ENCODE measurements at regions not wholly inside any gene's neighbourhood (a gene's known extent, or its start where the extent isn't known, plus 50 kb on each side); places are given as distances from the start of the nearest gene placed in this dataset.
"Not testable (repeated sequence)": the region's sequence is repeated elsewhere in the genome, so short reads cannot be mapped to it uniquely, and the experiment has no call there.

DNA sequence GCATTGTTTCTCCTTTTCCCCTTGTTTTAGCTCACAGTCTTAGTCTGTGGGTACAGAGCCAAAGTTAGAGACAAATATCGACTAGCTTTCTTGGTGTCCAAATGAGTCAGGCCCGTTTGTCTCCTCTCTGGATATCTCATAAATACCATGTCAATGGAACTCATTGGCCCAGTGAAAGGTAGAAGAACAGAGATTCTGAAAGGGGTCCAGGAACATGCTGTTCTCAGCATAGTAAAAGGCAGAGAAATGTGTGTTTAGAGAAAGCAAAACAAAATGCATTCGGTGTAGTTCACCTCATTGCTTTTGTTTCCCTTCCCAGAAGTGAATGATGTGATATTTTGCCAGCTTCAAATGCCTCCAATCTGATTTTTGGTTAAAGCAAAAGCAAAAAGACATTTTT lies 238.6 kb upstream of the SLC8A1 start:
- no peak for DNase-seq (ENCODE audit: low spot score)

DNA sequence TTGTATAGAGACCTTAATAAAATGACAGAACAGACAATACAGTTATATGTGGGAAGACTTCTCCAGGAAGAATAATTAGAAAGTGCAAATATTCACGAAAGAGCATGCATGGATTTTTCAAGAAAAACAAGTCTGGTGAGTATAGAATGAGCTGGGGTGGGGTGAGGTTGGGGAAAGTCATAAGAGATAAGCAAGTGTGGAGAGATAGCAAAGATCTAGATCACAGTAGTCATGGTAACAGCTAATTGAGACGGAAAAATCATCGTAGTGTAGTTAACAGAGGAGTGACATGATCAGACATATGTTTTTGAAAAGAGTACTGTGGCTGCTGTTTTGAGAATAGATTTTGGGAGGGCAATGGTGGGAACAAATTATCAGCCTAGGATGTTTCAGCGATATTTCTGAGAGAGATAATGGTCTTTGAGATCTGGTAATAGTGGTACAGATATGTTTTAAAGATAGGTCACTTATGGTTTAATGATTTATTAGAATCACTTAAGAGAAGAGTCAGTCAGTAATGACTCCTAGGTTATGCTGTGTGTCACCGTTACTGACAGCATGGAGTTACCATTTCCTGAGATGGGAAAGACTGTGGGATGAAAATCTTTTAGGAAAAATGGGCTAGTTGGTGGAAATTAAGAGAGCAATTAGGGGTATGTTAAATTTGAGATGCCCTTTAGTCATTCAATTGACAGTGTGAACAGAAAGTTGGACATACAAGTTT lies 248.5 kb upstream of the SLC8A1 start:
- DNase-seq (ENCODE audit: low spot score), result no peak

DNA sequence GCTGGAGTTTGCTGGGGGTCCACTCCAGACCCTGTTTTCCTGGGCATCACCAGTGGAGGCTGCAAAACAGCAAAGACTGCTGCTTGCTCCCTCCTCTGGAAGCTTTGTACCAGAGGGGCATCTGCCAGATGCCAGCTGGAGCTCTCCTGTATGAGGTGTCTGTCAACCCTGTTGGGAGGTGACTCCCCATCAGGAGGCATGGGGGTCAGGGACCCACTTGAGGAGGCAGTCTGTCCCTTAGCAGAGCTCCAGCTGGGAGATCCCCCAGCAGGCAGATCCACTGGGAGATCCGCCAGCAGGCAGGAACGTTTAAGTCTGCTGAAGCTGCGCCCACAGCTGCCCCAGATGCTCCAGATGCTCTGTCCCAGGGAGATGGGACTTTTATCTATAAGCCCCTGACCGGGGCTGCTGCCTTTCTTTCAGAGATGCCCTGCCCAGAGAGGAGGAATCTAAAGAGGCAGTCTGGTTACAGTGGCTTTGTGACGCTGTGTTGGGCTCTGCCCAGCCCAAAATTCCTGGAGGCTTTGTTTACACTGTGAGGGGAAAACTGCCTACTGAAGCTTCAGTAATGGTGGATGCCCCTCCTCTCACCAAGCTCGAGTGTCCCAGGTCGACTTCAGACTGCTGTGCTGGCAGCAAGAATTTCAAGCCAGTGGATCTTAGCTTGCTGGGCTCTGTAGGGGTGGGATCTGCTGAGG lies 260.5 kb upstream of the SLC8A1 start:
- not testable (repeated sequence) for DNase-seq (ENCODE audit: low spot score)

DNA sequence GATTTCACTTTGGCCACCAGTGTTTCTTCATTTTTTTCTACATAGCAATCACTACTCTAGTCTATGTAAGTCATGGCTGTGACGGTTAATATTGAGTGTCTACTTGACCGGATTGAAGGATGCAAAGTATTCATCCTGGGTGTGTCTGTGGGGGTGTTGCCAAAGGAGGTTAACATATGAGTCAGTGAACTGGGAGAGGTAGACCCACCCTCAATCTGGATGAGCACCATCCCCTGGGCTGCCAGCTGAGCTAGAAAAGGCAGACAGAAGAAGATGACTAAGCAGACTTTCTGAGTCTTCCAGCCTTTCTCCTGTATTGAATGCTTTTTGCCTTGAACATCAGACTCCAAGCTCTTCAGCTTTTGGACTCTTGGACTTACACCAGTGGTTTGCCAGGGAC lies 265.0 kb upstream of the SLC8A1 start:
- no peak for DNase-seq (ENCODE audit: low spot score)

DNA sequence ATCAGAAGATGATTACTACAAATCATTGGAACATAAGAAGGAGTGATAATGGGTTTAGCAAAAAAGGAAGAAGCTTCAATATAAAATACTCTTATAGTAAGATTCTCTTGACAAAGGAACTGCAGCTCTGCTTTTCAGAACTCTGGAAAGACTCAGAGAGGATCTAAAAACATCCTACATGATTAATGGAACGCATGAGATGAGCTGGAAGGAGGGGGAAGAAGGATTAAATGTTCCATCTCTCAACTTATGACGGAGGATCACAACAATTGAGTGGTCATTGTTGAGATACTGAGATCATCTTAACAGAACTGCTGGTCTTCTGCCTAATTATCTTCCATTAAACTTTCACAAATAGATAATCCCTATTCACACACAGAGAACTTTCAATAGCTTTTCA lies 267.5 kb upstream of the SLC8A1 start:
- DNase-seq (ENCODE audit: low spot score), result no peak

DNA sequence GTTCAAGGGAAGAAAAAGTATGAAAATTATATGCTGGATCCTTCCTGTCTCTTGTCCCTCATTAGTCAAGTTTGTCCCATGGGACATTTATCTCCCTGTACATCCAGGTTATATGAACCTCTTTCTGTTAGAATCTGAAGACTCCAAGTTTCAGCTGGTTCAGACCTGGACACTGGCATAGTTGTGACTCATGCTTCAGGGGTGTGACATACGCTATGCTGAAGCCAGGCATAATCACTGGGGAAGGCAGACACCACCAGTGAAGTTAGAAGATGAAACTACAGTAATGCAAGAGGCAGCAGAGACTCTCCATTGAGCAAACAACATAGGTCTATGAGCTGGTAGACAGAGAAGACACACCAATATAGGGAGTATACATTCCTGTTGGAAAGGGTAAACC lies 269.7 kb upstream of the SLC8A1 start:
- DNase-seq (ENCODE audit: low spot score), result no peak

DNA sequence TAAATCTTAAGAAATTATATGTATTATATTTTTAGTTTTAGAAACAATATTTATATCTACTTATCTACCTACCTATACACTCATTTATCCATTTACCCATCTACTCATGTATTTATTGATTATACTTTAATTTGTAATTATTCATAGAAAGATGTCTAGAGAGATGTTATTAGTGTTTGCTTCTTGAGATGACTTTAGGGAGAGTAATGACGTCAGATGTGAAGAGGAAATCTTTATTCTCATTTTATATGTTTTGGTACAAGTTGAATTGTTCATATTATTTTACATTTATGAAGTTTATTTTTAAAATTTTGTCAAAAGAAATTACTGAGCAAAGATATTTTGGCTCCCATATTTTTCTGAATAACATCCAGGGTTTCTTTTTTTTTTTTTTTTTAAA lies 271.3 kb upstream of the SLC8A1 start:
- no peak for DNase-seq (ENCODE audit: low spot score)

DNA sequence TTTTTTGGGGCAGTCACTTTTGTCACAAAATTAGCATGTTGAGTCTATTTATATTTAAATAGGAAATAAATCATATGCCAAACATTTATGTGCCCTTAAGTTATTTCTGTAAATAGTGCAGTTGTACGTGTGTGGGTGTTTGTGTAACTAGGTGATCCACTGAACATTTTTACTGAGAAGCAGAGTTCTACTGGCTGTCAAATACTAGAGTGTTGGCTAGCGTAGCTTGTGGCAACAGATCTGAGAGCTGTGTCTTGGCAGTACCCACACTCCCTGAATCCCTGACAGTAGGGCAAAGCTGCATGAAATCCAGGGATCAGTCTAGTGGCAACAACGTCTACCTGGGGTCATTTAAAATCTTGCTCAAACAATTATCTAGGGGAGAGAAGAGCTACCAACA lies 273.1 kb upstream of the SLC8A1 start:
- peak; percentile 40 for DNase-seq (ENCODE audit: low spot score)

DNA sequence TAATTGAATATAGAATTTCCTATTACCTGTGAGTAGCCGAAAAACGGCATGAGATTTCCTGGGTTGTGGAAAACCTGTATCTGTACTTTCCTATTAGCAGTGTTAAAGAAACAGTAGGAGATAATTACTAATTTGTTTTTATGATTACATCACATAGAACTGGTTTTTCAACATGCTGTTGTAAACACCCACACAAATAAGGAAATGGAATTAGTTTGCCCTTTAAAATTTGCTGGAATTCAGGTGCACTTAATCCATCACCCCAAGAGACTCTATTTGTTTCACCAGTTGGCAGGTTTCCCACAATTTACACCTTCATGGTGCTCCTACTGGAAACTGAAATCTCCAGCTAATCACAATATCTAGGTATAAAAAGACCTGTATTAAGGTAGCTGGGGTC lies 274.1 kb upstream of the SLC8A1 start:
- no peak for DNase-seq (ENCODE audit: low spot score)

DNA sequence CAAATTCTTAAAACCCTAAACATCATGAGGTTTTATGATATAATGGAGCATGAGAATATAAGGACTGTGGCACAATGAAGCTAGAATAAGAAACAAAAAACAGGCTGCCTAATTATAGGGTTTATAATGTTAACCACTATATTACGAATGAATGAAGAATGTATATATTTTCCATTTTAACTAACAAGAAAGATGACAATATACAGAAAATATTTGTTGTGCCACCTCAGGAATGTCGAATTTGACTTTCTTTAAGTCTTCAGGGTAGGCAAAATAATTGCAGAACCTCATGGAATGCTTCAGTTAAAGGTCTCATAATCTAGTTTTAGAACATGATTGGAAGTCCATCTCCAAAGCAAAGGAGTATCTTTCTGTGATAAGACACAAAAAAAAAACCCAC lies 282.9 kb upstream of the SLC8A1 start:
- no peak for DNase-seq (ENCODE audit: low spot score)

DNA sequence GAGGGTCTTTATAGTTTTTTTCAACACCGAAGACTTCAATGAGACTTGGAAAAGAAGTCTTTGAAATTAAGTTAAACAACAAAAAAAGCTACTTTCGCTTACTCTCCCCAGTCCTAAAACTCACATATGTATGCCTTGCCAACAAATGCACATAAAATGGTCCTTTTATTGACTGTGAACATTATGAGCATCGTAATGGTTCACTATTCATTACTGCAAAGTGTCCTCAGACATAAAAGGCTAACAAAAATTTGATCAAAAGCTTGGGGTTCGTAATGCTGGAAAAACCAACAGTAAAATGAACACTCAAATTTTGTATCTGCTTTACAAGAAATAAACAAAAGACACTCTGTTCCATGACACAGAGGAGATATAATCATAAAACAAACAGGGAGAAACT lies 285.3 kb upstream of the SLC8A1 start:
- no peak for DNase-seq (ENCODE audit: low spot score)

DNA sequence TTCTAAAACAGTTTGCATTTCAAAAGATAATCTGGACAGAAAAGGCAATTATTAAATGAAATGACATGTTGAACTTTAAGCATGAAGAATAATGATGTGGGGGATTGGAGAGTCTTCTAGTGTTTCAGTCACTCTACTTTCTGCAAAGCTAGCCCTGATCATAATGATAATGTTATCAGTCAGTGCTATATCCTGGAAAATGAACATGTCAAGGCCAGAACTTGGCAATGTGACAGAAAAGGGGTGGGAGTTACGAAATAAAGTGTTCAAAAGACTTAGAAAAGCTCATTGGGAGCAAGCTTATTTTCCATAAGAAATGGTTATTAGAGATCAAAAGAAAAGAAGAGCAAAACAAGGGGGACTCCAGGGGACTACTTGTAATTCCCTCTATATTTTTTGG lies 288.5 kb upstream of the SLC8A1 start:
- no peak for DNase-seq (ENCODE audit: low spot score)

DNA sequence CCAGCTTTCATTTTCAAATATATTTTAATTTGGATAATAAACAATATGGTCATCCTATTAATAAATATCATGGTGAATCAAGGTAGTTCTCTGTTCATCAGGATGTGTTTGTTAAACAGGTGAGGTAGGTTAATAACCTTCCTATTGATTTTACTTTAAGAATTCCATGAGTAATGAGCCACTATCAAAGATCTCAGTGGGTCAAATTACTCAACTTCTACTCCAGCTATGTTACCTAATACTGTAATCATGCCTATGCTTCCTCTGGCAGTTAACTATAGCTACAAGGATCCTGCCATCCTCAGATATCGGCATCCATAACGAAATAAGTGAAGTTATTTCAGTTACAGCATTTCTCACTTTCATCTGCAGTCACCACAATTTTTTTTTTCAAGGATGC lies 289.6 kb upstream of the SLC8A1 start:
- DNase-seq (ENCODE audit: low spot score), result no peak

DNA sequence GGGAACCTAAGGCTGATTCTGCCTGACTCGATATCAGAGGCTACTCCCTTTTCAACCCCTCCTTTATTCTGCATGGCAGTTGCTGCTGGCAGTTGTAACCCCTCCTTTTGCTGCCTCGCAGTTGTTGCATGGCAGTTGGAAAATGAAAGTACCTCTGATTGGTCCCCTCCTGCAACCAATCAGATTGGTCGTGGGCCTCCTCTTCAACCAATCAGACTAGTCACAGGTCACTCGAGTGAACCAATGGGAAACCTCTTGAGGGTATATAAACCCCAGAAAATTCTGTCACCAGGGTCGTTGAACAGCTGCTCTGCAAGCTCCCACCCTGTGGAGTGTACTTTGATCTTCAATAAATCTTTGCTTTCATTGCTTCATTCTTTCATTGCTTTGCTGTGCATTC lies 294.3 kb upstream of the SLC8A1 start:
- no peak for DNase-seq (ENCODE audit: low spot score)

DNA sequence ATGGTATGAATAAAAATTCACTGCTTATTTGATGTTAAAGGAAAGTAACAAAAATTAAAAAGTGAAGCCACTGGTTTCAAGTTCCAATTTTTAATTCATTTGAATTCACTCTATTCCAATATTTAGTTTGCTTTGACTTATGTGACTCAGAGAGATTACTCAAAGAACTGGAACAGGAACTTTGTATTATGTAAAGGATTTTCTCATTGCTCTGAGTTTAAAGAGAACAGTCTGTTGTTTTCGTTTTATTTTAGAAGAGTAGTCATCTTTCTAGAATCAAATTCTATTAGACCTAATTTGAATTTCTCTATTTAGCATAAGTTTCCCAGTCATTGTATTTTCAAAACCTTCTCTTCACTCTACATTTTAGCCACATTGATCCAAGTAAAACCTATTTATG lies 300.1 kb upstream of the SLC8A1 start:
- no peak for DNase-seq (ENCODE audit: low spot score)

DNA sequence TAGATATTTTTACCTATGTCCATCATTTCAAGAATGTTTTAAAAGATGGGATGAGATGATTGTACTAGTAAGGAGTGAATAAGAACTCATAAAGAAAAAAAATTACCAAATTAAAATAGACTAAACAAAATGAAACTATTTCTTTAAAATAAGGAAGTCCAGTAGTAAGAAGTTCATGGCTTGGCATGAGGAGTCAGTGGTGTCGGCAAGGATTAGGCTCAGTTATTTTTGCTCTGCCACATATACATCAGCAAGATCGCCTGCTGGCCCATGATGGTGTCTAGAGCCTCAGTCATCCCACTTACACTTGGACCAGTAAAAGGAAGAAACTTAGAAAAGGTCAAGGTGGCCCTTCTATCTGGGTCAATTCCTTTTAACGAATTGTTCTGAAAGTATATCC lies 300.9 kb upstream of the SLC8A1 start:
- DNase-seq (ENCODE audit: low spot score), result no peak

DNA sequence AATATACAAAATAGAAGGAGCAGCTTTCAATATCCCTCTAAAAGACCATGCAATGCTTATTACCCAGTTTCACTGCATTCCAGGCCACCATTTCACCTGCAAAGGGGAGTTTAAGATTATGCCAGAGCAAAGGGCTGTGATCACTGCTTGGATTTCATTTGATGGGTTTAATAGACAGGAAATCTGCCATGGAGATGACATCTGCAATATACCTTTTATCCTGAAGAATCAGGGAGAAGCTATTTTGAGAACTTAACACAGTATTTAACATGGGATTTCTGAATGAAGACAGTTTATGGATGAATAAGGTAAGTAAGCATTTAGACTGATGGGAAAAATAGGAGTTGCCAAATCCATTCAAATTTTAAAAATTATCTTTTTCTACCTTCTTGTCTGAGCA lies 303.0 kb upstream of the SLC8A1 start:
- DNase-seq (ENCODE audit: low spot score), result no peak

DNA sequence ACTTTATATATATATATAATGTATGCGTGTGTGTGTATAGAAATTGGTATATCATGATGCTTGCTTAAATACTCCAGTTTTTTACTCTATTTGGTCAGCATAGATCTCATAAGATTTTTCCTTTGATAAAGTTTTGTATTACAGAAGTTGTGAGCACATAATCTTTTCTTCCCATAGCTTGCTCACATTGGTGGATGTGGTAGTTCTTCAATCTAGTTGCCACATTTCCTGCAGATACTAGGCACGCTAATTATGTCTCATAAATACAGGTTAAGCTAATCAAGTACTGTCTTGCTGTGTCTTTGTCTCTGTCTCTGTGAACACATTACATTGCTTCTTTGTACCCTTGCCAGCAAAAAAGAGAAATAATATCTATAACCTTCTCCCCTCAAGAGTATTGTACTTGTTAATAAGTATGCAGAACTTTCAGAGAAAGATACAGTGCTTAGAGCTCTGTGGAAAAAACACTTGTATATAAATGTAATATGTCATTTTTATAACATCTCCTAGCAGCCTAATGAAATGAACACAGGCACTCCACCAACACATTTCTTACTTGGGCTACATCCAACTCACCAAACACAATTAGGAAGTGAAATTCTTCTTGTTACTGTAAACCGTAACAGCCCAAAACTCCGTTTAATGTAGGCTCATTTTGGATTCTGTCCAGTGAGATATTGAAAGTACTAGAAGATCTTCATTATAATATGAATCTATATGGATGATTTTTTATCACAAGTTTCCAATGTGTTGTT lies 306.7 kb upstream of the SLC8A1 start:
- peak; percentile 17 for DNase-seq (ENCODE audit: low spot score)

DNA sequence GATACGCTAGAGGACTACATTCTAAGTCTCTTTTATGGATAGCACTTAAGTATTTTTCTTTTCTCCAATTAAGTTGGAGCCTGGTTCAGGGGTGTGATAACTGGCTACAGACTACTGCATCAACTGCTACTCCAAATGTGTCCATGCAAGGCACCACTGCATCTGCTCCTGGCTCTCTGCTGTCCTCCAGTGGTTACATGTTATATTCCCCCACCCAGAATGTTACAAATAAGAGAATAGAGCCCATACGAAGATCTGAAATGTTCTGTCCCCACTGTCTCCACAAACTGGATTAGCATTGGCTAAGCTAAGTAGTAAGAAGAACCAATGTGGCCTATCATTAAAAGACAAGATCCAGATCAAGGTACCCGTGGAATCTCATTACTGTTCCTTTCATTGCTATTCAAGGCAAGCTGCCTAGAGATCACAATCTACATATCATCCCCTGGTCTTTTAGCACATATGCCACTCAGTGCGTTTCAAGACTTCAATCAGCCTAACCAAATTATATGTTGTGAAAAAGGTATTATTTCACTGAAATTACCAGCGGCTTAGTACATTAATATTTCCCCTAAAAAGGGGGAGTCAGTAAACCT lies 308.3 kb upstream of the SLC8A1 start:
- peak; percentile 16 for DNase-seq (ENCODE audit: low spot score)

DNA sequence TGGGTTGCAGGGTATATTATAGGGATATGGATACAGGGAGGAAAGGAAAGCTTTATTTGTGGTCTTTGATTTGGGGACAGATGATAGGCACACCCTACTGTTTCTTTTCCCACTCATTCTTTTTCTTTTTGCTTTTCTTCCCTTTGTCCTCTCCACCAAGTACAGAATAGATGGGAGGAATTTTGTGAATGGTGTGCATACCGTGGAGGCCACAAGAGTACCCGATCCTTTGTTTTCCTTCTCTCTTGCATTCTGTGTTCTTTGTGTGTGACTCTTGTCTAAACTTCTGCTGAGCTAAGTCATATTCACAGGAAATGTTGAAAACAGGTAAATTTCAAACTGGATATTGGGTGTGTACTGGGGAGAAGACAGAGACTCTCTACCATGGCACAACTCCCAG lies 321.4 kb upstream of the SLC8A1 start:
- no peak for DNase-seq (ENCODE audit: low spot score)

DNA sequence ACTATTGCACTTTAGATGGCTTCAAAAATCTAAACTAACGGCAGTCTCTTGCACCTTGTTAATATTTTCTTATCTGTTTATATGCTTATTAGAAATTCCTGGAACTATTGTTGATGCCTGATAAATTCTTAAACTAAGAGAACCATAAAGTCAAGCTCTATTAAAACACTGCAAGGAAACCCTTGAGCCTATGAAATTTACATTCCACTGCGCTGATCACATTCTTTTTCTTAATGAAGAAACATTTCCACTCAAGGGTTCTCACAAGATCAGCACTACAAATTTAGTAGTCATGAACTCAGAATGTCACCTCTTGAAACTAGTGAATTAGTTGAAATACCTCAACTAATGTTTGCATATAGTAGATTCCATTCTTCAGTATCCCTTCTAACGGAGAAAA lies 331.8 kb upstream of the SLC8A1 start:
- DNase-seq (ENCODE audit: low spot score), result no peak

DNA sequence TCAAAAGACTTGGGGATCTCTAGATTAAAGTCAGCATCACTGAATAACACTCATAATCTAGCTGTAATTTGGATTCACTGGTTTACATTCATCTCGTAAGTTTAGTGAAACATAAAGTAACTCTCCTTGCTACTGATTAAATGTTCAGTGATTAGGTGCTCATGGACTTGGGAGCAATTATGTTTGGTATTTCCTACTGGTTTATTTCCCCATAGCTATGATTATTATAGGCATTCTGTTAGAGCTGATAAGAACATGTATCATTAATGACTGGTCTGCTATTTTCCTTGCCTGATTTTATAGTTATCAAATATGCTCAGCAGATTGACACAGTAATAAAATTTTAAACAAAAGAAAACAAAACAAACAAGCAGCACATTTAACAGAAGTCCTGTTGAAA lies 334.7 kb upstream of the SLC8A1 start:
- DNase-seq (ENCODE audit: low spot score), result no peak

DNA sequence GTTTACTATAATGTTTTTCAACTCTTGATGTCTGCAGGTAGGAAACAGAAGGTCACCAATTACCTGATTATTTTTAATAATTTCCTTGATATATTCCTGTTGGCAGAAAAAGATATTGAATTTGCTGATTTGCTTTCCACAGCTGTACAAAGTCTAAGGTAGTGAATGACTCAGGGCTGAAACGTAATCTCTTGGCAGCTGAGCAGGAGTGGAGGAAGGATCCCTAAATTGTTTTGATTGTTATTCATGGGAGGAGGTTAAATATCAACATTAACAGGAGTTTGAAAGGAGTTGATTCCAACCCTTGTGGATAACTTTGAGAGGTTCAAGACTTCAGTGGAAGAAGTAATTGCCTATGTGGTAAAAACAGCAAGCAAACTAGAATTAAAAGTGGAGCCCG lies 345.2 kb upstream of the SLC8A1 start:
- DNase-seq (ENCODE audit: low spot score), result no peak
